ENCODE measurements at regions not wholly inside any gene's neighbourhood (a gene's known extent, or its start where the extent isn't known, plus 50 kb on each side); places are given as distances from the start of the nearest gene placed in this dataset.

- TF ChIP-seq, protein P1, sequence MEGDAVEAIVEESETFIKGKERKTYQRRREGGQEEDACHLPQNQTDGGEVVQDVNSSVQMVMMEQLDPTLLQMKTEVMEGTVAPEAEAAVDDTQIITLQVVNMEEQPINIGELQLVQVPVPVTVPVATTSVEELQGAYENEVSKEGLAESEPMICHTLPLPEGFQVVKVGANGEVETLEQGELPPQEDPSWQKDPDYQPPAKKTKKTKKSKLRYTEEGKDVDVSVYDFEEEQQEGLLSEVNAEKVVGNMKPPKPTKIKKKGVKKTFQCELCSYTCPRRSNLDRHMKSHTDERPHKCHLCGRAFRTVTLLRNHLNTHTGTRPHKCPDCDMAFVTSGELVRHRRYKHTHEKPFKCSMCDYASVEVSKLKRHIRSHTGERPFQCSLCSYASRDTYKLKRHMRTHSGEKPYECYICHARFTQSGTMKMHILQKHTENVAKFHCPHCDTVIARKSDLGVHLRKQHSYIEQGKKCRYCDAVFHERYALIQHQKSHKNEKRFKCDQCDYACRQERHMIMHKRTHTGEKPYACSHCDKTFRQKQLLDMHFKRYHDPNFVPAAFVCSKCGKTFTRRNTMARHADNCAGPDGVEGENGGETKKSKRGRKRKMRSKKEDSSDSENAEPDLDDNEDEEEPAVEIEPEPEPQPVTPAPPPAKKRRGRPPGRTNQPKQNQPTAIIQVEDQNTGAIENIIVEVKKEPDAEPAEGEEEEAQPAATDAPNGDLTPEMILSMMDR (IDR thresholded peaks at IDR 0.05; ENCODE audit: low read depth, low read length, poor library complexity, severe bottlenecking) = no peak
- no peak for TF ChIP-seq EZH2phosphoT487 (IDR thresholded peaks at IDR 0.05; ENCODE audit: borderline replicate concordance, low read length)
Measured at GRCh38 chr2:14967729-14968128, 335.2 kb downstream of the LRATD1 start.

Data from DOHH2 (cell line).